ENCODE measurements at regions not wholly inside any gene's neighbourhood (a gene's known extent, or its start where the extent isn't known, plus 50 kb on each side); places are given as distances from the start of the nearest gene placed in this dataset.

DNA sequence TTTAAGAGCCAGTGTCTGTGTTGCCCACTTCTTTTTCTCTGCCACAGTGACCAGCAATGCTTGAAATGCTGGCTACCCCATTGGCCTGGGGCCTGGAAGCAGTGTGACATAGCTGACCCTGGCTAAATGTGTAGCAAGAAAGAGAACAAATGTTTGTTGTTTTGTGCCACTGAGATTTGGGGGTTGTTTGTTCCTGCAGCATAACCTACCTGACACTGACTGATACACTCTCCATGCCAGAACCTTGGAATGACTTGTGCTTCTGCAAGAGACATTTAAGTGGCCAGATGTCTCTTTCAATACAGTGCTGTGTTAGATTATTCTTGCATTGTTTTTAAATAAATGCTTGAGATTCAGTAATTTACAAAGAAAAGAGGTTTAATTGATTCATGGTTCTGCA, 411.5 kb downstream of the TYW1 start:
- H3K27ac ChIP-seq (ENCODE audit: insufficient read depth, low read length, poor library complexity, severe bottlenecking) = no peak overlapping the region
- no peaks in the 10 kb centered on the region for H3K27me3 ChIP-seq (replicated peaks; ENCODE audit: control insufficient read depth, insufficient read depth, low read length, poor library complexity, severe bottlenecking)
- no peak overlapping the region for H3K4me3 ChIP-seq (ENCODE audit: insufficient read depth, low read depth, low read length, poor library complexity, severe bottlenecking)
- H3K9me3 ChIP-seq (ENCODE audit: control insufficient read depth, low read length) = no peaks in the 10 kb centered on the region
- no peaks in the 10 kb centered on the region for H3K4me1 ChIP-seq (ENCODE audit: control insufficient read depth, insufficient read depth, low read length, poor library complexity, severe bottlenecking)
- no peak for DNase-seq
- no peaks in the 10 kb centered on the region for H3K36me3 ChIP-seq (ENCODE audit: control insufficient read depth, insufficient read depth, low read length)

DNA sequence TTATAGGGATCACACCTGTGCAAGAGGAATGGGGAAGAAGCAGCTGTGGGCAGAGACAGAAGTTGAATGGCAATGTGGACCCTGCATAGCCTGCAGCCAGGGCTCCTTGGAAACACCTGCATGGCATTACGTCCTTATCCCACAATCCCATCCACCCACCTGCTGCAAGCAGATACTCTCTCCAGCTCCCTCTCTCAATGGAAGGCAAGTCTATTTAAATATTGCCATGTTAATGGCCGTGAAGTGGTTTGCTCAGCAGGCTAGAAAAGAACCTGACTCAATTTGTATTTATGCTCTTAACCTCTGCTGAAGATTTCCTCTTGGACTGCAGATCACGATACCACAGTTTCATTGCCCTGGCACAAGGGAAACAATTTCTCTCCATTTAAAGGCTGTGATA, 417.0 kb downstream of the TYW1 start:
- peaks cover 3% of the 10 kb centered on the region for H3K9me3 ChIP-seq (ENCODE audit: control insufficient read depth, low read length)
- DNase-seq = no peak
- H3K27me3 ChIP-seq (replicated peaks; ENCODE audit: control insufficient read depth, insufficient read depth, low read length, poor library complexity, severe bottlenecking) = no peaks in the 10 kb centered on the region
- no peaks in the 10 kb centered on the region for H3K36me3 ChIP-seq (ENCODE audit: control insufficient read depth, insufficient read depth, low read length)
- no peaks in the 10 kb centered on the region for H3K4me1 ChIP-seq (ENCODE audit: control insufficient read depth, insufficient read depth, low read length, poor library complexity, severe bottlenecking)
- no peak overlapping the region for H3K27ac ChIP-seq (ENCODE audit: insufficient read depth, low read length, poor library complexity, severe bottlenecking)
- no peak overlapping the region for H3K4me3 ChIP-seq (ENCODE audit: insufficient read depth, low read depth, low read length, poor library complexity, severe bottlenecking)

GRCh38 chr7:67414858-67415257, 418.2 kb downstream of the TYW1 start:
- Histone ChIP-seq H3K36me3 (ENCODE audit: control insufficient read depth, insufficient read depth, low read length) (no peaks in the 10 kb centered on the region), H3K4me3 (ENCODE audit: insufficient read depth, low read depth, low read length, poor library complexity, severe bottlenecking) (no peak overlapping the region)

DNA sequence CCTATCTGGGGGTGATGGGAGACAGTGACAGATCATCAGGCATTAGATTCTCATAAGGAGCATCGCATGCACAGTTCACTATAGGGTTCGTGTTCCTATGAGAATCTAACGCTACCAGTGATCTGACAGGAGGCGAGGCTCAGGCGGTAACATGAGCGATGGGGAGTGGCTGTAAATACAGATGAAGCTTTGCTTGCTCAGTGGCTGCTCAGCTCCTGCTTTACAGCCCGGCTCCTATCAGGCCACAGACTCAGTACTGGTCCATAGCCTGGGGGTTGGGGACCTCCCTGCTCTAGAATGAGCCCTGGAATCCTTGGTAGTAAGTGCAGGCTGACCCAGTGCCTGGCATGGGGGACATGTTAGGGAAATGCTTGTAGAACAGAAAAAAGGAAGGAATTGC, 426.0 kb downstream of the TYW1 start:
- H3K27ac ChIP-seq (ENCODE audit: insufficient read depth, low read length, poor library complexity, severe bottlenecking) = no peak overlapping the region

More at GRCh38 chr7:67414858-67415257, 418.2 kb downstream of the TYW1 start:
- no peak for DNase-seq
- no peaks in the 10 kb centered on the region for H3K27me3 ChIP-seq (replicated peaks; ENCODE audit: control insufficient read depth, insufficient read depth, low read length, poor library complexity, severe bottlenecking)
- no peaks in the 10 kb centered on the region for H3K4me1 ChIP-seq (ENCODE audit: control insufficient read depth, insufficient read depth, low read length, poor library complexity, severe bottlenecking)
- H3K9me3 ChIP-seq (ENCODE audit: control insufficient read depth, low read length) = peaks cover 3% of the 10 kb centered on the region
- no peak overlapping the region for H3K27ac ChIP-seq (ENCODE audit: insufficient read depth, low read length, poor library complexity, severe bottlenecking)

GRCh38 chr7:67423065-67423464, 426.4 kb downstream of the TYW1 start:
- Histone ChIP-seq H3K36me3 (ENCODE audit: control insufficient read depth, insufficient read depth, low read length) (no peaks in the 10 kb centered on the region), H3K4me1 (ENCODE audit: control insufficient read depth, insufficient read depth, low read length, poor library complexity, severe bottlenecking) (no peaks in the 10 kb centered on the region)
- DNase-seq = no peak

More for the DNA sequence above, 426.0 kb downstream of the TYW1 start:
- no peaks in the 10 kb centered on the region for H3K27me3 ChIP-seq (replicated peaks; ENCODE audit: control insufficient read depth, insufficient read depth, low read length, poor library complexity, severe bottlenecking)
- no peak overlapping the region for H3K4me3 ChIP-seq (ENCODE audit: insufficient read depth, low read depth, low read length, poor library complexity, severe bottlenecking)
- no peaks in the 10 kb centered on the region for H3K4me1 ChIP-seq (ENCODE audit: control insufficient read depth, insufficient read depth, low read length, poor library complexity, severe bottlenecking)
- H3K36me3 ChIP-seq (ENCODE audit: control insufficient read depth, insufficient read depth, low read length) = no peaks in the 10 kb centered on the region
- no peaks in the 10 kb centered on the region for H3K9me3 ChIP-seq (ENCODE audit: control insufficient read depth, low read length)
- no peak for DNase-seq

GRCh38 chr7:67426654-67427053, 430.0 kb downstream of the TYW1 start:
- no peaks in the 10 kb centered on the region for H3K4me1 ChIP-seq (ENCODE audit: control insufficient read depth, insufficient read depth, low read length, poor library complexity, severe bottlenecking)
- DNase-seq = no peak

More at GRCh38 chr7:67423065-67423464, 426.4 kb downstream of the TYW1 start:
- Histone ChIP-seq H3K4me3 (ENCODE audit: insufficient read depth, low read depth, low read length, poor library complexity, severe bottlenecking) (no peak overlapping the region), H3K9me3 (ENCODE audit: control insufficient read depth, low read length) (no peaks in the 10 kb centered on the region), H3K27me3 (replicated peaks; ENCODE audit: control insufficient read depth, insufficient read depth, low read length, poor library complexity, severe bottlenecking) (no peaks in the 10 kb centered on the region), H3K27ac (ENCODE audit: insufficient read depth, low read length, poor library complexity, severe bottlenecking) (no peak overlapping the region)

GRCh38 chr7:67429735-67430134, 433.1 kb downstream of the TYW1 start:
- H3K36me3 ChIP-seq (ENCODE audit: control insufficient read depth, insufficient read depth, low read length) = no peaks in the 10 kb centered on the region
- H3K9me3 ChIP-seq (ENCODE audit: control insufficient read depth, low read length) = no peaks in the 10 kb centered on the region
- no peak for DNase-seq
- no peak overlapping the region for H3K4me3 ChIP-seq (ENCODE audit: insufficient read depth, low read depth, low read length, poor library complexity, severe bottlenecking)
- H3K27me3 ChIP-seq (replicated peaks; ENCODE audit: control insufficient read depth, insufficient read depth, low read length, poor library complexity, severe bottlenecking) = no peaks in the 10 kb centered on the region
- no peak overlapping the region for H3K27ac ChIP-seq (ENCODE audit: insufficient read depth, low read length, poor library complexity, severe bottlenecking)
- no peaks in the 10 kb centered on the region for H3K4me1 ChIP-seq (ENCODE audit: control insufficient read depth, insufficient read depth, low read length, poor library complexity, severe bottlenecking)

More at GRCh38 chr7:67426654-67427053, 430.0 kb downstream of the TYW1 start:
- H3K27me3 ChIP-seq (replicated peaks; ENCODE audit: control insufficient read depth, insufficient read depth, low read length, poor library complexity, severe bottlenecking) = no peaks in the 10 kb centered on the region
- H3K4me3 ChIP-seq (ENCODE audit: insufficient read depth, low read depth, low read length, poor library complexity, severe bottlenecking) = no peak overlapping the region
- no peak overlapping the region for H3K27ac ChIP-seq (ENCODE audit: insufficient read depth, low read length, poor library complexity, severe bottlenecking)
- H3K36me3 ChIP-seq (ENCODE audit: control insufficient read depth, insufficient read depth, low read length) = no peaks in the 10 kb centered on the region
- no peaks in the 10 kb centered on the region for H3K9me3 ChIP-seq (ENCODE audit: control insufficient read depth, low read length)

DNA sequence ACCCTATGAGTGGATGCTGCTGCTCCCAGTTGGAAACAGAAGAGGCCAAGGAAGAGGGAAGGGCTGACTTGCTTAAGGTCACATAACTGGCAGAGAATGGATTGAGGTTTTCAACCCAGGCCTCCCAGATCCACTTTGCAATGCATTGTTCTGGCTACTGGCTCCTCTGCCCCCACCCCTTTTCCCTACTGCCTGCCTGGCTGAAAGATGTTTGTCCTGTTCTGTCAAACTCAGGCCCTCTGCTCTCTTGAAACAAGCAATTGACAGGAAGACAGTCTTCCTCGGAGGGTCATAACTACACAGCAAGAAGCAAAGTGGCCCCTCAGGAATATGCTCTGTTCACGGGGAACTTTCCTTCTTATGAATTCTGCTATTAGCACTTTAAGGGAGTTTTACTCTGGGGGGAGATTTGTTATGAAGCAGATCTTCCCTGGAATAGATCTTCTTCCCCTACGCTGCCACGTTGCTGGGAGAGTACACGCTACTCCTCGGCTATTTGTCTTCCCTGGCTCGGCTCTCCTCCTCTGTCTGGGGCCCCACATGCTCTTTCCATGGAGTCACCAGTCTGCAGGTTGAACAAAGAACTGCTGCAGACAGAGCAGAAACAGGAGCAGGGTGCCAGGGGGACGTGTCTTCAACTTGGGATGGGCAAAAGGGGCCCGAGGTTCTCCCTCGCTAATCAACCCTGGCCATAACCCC, 436.1 kb downstream of the TYW1 start:
- Histone ChIP-seq H3K27ac (ENCODE audit: insufficient read depth, low read length, poor library complexity, severe bottlenecking) (no peak overlapping the region), H3K4me1 (ENCODE audit: control insufficient read depth, insufficient read depth, low read length, poor library complexity, severe bottlenecking) (no peaks in the 10 kb centered on the region), H3K36me3 (ENCODE audit: control insufficient read depth, insufficient read depth, low read length) (no peaks in the 10 kb centered on the region), H3K27me3 (replicated peaks; ENCODE audit: control insufficient read depth, insufficient read depth, low read length, poor library complexity, severe bottlenecking) (no peaks in the 10 kb centered on the region), H3K4me3 (ENCODE audit: insufficient read depth, low read depth, low read length, poor library complexity, severe bottlenecking) (no peak overlapping the region), H3K9me3 (ENCODE audit: control insufficient read depth, low read length) (no peaks in the 10 kb centered on the region)
- no peak for DNase-seq

DNA sequence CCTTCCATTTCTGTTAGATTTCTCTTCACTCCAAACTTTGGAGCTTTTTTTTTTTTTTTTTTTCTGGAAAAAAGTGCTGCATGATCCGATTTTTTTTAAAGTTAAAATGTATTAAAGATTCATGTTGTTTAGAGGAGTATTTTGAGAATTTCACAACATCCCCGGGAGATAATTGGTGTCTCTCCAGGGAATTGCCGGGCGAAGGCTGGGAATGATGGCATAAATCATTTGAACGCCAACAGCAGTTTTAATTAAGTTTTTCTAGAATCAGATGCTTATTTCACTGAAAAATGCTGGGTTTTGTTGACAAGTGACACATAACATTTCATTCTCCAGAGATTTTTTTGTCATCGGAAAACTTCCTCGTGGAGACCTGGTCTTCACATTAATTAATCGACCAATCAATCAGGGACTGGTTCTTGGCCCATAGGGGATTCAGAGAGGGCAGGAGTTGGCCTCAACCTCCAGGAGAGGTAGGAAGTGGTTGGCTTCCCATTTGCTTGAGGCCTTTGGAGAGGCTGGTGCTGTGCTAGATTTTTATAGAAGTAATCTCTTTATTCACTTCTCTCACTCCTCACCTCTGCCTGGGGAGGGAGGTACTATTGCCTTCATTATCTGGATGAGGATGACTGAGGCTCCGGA, 439.4 kb downstream of the TYW1 start:
- no peaks in the 10 kb centered on the region for H3K36me3 ChIP-seq (ENCODE audit: control insufficient read depth, insufficient read depth, low read length)
- H3K4me1 ChIP-seq (ENCODE audit: control insufficient read depth, insufficient read depth, low read length, poor library complexity, severe bottlenecking) = no peaks in the 10 kb centered on the region
- H3K4me3 ChIP-seq (ENCODE audit: insufficient read depth, low read depth, low read length, poor library complexity, severe bottlenecking) = no peak overlapping the region
- no peaks in the 10 kb centered on the region for H3K9me3 ChIP-seq (ENCODE audit: control insufficient read depth, low read length)
- no peak overlapping the region for H3K27ac ChIP-seq (ENCODE audit: insufficient read depth, low read length, poor library complexity, severe bottlenecking)
- DNase-seq = no peak
- H3K27me3 ChIP-seq (replicated peaks; ENCODE audit: control insufficient read depth, insufficient read depth, low read length, poor library complexity, severe bottlenecking) = no peaks in the 10 kb centered on the region

DNA sequence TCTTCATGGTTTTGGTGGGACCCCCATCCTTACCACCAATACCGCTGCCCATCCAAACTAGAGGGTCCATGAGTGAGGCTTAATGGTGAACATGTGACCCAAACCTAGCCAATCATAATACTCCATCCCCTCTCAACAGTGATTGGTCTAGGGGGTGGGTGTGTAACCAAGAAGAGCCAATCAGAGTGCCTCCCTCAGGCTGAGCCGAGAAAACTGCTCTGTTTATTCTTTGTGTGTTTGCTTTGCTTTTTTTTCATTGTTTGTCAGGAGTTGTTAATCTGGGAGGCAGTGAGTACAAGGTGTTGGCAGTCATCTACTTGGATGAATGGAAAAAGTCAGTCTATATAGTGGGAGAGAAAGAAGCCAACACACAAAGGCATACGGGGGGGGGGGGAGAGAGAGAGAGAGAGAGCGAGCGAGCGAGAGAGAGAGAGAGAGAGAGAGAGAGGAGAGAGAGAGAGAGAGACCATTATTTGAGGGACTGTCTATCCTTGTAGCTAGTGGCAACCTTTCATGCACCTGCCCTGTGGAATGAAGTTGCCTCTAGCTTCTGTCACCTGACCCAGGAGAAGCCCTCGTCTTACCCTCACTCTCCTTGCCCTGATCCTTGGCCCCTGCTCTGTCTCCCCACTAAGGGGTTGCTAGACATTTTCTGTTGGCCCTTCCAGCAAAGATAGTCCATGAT, 441.7 kb downstream of the TYW1 start:
- no peak for DNase-seq
- Histone ChIP-seq H3K27ac (ENCODE audit: insufficient read depth, low read length, poor library complexity, severe bottlenecking) (no peak overlapping the region), H3K36me3 (ENCODE audit: control insufficient read depth, insufficient read depth, low read length) (no peaks in the 10 kb centered on the region), H3K27me3 (replicated peaks; ENCODE audit: control insufficient read depth, insufficient read depth, low read length, poor library complexity, severe bottlenecking) (no peaks in the 10 kb centered on the region), H3K4me1 (ENCODE audit: control insufficient read depth, insufficient read depth, low read length, poor library complexity, severe bottlenecking) (no peaks in the 10 kb centered on the region), H3K4me3 (ENCODE audit: insufficient read depth, low read depth, low read length, poor library complexity, severe bottlenecking) (no peak overlapping the region), H3K9me3 (ENCODE audit: control insufficient read depth, low read length) (no peaks in the 10 kb centered on the region)
